ENCODE measurements at regions not wholly inside any gene's neighbourhood (a gene's known extent, or its start where the extent isn't known, plus 50 kb on each side); places are given as distances from the start of the nearest gene placed in this dataset.

DNA sequence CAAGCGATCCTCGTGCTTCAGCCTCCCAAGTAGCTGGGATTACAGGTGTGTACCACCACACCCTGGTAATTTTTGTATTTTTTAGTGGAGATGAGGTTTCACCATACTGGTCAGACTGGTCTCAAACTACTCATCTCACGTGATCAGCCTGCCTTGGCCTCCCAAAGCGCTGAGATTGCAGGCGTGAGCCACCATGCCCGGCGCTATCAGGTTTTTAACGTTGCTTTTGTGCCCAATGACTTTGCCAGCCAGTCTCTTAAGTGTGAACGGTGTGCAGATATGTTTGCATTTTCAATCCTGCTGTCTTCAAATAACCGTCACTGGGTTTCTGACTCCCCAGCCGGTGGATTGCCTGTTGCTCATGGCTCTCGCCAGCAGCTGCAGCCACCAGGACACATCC lies 201.8 kb upstream of the PPP2R2D start:
- DNase-seq (ENCODE audit: low read depth in 4 of 4, low spot score in 3 of 4), result no peak

DNA sequence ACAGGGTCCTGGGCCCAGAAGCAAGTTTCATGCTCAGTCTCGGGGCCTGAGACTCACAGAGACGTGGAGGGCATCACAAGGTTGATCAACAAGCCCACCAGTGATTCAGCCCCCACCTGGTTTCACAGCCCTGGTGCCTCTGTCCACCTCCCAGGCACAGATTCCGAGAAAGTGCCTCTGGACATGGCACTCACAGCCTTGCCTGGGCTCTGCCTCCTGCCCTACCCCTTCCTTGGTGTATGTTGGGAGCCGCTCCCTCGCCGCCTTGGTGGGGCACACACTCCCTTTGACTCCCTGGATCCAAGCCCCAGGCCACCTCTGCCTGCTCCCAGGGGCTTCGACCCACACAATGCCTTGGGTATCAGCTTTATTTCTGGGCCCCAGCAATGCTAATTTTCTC lies 200.8 kb upstream of the PPP2R2D start:
- DNase-seq (ENCODE audit: low read depth in 4 of 4, low spot score in 3 of 4), result no peak

DNA sequence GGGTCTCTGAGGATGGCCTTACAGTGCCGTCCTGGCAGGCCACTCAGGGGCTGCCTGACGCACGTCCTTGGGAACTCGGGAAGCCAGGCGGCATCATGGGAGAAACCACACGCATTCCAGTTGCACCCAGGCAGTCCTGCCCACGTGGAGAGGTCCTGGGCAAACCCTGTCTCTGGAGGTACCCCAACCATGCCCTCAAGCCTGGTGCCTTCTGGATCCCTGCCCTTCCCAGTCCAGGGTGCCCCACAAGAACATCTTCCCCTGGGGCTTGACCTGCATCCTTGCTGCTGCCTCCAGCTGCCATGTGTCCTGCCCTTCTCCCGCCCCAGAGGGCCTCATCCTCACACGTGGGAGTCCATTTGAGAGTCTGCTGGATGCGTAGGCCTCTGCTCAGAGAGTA lies 200.3 kb upstream of the PPP2R2D start:
- no peak for DNase-seq (ENCODE audit: low read depth in 4 of 4, low spot score in 3 of 4)

DNA sequence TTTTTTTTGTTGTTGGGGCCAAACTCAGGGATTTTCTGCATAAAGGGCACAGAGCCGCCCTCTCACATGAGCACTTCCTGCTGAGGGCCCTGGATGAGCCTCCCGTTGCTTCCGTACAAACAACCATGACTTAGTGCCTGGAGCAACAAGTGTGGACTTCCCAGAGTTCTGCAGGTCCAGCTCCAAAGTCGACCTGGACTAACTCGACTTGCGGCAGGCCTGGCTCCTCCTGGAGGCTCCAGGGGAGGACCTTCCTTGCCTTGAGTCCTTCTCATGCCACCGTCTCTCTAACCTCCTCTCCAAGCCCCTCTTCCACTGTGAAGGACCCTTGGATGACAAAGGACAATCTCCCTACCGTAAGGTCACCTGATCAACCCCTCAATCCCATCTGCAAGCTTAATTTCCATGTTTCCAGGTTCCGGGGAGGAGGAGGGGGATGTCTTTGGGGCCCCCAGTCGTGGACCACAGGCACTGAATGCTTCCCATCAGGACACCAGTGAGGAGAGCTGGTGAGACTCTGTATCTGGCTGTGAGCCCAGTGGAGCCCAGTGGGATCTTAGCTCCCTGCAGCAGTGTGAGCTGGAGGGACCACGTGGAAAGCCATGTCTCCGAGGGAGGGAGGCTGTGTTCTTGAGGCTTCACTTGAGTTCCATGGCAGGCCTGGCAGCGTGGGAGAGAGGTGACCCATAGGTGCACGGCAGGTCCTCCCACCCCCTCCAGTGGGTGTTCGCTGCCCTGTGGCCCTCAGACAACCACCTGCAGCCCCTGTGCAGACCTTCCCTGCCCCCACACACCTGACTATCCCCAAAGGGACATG lies 199.5 kb upstream of the PPP2R2D start:
- no peak for DNase-seq (ENCODE audit: low read depth in 4 of 4, low spot score in 3 of 4)

DNA sequence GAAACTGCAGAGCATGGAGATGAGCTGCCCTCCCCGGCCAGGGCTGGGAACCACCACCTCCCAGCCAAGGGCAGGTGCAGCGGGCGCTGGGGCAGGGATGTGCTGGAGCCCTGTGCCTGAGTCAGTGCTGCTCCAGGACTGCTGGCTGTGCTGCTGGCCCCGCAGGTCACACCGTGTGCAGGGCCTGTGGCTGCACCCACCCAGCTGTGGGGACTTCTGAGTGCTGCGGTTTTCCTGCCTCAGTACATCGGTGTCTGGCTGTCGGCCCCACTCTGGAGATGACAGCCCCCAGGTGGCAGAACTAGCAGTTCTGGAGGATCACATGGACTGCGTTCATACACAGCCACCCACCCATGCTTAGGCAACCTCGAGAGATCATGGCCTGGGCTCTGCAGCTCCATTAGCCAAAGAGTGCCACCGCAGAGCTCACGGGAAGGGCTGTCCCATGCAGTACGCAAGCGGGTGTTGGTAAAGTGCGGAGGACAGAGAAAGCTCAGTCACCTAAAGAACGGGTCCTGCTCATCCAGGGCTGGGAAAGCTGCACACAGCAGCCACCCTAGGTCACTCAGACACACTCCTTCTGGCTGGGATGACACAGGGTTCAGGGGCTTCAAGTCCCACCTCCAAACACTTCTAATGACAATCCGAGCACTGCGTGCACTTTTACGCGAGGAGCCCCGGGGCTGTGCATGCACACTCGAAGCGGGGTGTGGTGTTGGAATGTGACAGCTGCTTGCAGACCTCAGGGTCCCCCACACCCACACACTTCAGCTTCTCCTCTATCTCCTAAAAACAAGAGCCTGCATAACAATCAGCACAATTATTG lies 198.1 kb upstream of the PPP2R2D start:
- DNase-seq (ENCODE audit: low read depth in 4 of 4, low spot score in 3 of 4), result no peak

DNA sequence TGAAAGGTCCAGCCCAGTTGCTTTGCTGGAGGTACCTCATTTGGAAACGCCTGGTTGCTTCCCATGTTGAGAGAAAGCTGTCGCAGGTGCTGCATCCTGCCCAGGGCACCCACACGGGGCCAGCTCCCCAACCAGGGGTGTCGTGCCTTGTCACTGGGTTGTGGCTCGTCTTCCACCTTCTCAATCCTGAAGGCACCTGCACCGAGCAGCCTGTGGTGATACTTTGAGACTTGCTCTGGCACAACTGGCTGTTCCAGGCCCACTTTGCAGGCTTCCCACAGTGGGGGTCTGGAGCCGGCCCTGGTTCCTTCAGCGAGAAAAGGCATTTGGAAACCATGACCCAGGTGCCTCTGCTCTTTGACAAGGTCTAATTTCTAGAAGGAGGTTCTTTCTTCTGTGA lies 197.3 kb upstream of the PPP2R2D start:
- no peak for DNase-seq (ENCODE audit: low read depth in 4 of 4, low spot score in 3 of 4)

DNA sequence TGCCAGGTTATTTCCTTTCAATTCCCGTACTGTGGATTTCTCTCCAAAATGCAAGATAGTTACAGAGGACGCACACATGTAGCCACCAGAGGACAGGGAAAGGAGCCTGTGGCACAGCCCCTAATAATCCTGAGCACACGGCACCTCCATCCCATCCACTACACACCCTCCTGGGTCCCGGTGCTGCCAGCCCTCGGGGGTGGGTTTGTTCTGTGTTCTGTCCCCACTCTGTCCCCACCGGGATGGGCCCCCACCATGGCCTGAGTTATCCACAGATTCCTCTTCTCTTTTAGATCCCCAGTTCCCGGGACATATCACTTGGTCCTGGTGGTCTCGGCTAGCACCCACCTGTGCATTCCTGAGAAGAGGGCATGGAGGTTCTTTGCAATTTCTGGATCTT lies 196.9 kb upstream of the PPP2R2D start:
- DNase-seq (ENCODE audit: low read depth in 4 of 4, low spot score in 3 of 4), result no peak

DNA sequence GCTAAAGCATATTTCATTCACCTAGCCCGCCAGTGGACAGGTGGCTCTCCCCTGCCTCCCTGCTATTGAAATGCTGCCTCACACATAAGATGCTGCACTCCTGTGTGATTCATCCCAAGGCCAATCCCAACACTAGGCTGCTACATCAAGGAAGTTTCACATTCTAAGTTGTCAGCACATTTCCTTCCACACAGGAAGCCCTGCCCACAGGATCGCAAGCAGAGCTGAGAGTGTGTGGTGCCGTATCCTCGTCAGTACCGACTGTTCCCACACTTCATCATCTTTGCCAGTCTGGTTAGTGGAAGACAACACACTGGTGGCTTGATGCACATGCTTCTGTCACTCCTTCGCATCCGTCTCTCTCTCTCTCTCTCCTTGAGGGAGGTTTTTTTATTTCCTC lies 194.3 kb upstream of the PPP2R2D start:
- no peak for DNase-seq (ENCODE audit: low read depth in 4 of 4, low spot score in 3 of 4)

DNA sequence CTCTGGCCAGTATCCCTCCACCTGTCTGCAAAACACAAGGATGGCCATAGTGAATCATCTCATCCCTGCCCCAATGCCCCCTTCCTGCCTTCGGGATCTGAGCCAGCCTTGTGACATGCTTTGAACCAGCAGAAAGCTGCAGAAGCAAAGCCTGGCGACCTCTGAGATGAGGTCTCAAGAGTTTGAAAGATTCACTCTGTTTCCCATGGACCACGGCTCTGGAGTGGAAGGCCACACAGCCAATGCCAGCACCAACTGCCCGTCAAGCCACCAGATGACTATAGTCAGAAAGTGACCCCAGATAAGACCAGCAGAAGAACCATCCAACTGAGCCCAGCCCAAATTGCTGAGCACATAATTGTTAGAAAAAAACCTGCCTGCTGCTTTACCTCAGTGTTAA lies 193.9 kb upstream of the PPP2R2D start:
- DNase-seq (ENCODE audit: low read depth in 4 of 4, low spot score in 3 of 4), result no peak

DNA sequence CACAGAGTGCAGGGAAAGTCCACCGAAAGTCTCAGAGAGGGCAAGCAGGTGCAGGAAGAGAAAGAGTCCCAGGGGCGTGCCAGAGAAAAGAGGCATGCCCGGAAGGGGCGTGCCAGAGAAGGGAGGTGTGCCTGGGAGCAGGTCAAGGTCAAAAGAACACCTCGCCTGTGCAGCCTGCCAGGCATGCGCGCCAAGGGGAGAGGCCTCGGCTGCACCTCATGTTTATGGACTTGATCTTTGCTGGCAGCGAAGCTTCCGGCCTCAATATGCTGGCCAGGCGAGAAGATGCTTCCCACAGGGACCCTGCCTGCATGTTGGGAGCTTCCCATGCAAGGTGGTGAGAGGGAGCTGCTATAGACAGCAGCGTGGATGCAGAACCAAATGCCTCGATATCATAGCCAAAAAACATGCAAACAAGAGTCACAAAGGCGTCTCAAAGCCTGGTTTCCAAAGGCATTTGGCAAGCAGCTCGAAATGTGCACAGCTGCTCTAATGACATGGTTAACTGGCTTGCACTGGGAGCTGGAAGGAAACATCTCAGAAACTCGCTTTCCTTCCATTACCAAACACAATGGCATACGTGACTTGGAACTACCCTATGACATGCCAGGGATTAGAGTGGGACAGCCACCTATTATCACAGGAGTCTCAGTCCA lies 192.5 kb upstream of the PPP2R2D start:
- DNase-seq (ENCODE audit: low read depth in 4 of 4, low spot score in 3 of 4), result no peak

DNA sequence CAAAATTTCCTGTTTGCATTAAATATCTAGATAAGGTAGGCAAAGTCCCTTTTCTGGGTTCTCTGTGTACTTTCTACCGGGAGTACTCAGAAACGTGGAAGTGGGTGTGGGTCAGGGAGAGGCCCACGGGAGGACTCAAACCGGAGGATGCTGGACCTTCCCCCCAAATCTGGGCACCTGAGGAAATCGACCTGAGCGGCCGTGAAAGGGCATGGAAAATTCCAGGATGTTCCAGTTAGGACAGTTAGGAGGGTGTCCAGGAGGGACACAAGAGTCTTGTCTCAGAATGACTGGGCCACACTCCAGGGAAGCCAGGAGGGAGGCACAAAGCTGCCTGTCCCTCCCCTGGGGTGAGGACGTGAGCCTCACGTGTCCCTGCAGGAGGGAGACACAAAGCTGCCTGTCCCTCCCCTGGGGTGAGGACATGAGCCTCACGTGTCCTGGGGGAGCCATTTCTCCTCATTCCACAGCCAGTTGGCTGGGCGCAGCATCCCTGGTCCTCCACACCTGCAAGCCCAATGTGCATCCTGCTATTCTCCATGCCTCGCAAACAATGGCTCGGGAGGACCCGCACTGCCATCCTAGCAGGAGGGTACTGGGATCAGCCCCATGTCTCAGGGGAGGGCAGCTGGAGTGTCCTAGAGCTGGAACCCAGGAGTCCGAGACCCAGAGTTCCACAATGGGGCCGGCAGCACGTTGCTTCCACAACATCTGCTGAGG lies 190.5 kb upstream of the PPP2R2D start:
- no peak for DNase-seq (ENCODE audit: low read depth in 4 of 4, low spot score in 3 of 4)

DNA sequence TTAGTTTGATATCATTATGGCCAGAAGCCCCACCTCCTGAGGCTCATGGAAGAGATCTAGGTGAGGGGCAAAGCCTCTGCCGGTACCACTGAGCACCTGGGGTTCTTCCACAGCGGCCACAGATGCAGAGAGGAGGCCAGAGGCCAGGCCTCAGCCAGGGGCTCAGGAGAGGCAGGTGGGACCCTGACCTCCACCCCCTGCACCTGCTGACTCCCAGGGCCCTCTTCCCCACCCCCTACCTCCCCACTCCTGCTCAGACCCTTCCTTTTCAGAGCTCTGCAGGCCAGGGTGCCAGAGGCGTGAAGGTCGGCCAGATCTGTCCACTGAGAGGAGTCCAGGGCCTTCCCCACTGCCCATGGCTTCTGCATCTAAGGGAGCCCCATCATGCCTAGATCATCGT lies 178.7 kb upstream of the PPP2R2D start:
- no peak for DNase-seq (ENCODE audit: low read depth in 4 of 4, low spot score in 3 of 4)

DNA sequence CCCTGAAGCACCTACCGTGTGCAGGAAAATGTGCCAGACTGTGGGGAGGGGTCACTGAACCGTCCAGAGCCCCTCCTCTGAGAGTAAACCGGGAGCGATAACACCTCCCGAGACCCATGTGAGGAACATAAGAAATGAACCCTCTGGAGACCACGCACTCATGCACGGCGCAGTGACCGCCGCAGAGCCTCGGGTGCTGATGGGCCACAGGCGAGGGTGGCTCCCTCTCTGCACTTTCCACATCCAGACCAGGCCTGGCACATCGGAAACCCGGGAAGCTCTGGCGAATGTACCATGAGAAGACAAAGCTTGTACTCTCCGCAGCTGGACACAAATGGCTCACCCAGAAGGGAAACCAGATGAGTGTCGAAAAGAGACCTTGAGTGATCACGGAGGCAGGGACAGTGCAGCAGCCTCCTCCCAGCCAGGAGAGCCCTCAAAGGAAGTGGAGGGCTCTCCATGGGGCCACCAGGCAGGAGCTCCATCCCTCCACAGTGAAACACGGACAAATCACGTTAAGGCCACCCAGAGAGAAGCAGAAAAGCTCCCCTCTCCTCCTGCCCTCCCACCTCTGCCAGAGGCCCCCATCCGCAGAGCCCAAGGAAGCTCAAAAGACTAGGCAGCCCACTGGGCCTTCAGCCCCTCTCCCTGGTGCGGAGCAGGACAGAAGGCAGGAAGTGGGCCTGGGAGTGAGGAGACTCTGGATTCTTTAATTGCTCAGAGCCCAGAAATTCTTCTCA lies 178.1 kb upstream of the PPP2R2D start:
- DNase-seq (ENCODE audit: low read depth in 4 of 4, low spot score in 3 of 4), result no peak

DNA sequence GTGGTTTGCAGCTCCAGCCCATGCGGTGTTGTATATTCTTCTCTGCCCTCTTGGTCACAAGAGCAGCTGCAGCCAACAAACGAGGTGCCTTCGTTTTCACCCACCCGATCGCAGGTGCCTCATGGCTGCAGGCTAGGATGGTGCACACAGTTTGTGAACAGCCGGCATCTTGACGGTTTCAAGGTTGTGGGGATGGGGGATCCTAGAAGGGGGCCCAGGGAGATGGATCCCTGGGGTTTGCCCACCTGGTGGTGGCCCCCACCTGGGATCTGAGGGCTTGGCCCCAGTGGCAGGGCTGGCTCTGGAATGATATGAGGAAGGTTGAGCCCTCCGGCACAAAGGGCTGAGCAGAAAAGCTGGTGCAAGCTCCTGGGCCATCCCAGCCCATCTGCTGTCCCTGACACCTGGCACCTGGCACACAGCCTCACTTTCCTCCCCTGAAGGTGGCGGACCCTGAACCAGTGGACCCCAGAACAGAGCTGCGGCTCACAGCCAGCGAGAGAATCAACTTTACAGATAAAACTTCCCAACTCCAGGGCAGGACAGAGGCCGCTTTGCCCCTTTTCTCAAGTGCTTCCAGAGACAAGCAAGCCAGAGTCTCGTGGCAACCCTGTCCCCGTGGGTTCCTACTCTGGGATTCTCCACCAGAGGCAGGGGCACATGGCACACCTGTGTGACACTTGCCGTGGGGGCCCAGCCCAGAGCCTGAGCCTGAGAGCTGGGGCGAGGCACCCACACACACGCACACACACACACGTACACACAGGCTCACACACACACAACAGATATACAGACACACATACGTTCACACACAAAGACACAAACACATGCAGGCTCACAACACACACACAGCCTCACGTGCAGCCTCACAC lies 177.3 kb upstream of the PPP2R2D start:
- DNase-seq (ENCODE audit: low read depth in 4 of 4, low spot score in 3 of 4), result no peak

DNA sequence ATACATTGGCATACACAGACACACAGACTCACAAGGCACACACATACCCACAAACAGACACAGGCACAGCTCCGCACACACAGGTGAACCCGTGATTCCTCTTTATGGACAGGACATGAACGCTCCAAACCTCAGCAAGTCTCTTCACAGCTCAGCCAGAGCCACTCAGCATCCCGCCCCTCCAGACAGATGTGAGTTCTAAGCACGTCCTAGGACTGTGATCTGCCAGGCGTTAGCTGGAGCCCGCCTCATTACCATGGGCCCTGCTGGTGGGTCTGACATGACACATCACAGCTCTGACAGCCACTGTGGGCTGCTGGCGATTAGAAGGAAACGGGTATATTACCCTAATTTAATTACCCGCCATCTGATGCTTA lies 176.7 kb upstream of the PPP2R2D start:
- DNase-seq (ENCODE audit: low read depth in 4 of 4, low spot score in 3 of 4), result no peak

DNA sequence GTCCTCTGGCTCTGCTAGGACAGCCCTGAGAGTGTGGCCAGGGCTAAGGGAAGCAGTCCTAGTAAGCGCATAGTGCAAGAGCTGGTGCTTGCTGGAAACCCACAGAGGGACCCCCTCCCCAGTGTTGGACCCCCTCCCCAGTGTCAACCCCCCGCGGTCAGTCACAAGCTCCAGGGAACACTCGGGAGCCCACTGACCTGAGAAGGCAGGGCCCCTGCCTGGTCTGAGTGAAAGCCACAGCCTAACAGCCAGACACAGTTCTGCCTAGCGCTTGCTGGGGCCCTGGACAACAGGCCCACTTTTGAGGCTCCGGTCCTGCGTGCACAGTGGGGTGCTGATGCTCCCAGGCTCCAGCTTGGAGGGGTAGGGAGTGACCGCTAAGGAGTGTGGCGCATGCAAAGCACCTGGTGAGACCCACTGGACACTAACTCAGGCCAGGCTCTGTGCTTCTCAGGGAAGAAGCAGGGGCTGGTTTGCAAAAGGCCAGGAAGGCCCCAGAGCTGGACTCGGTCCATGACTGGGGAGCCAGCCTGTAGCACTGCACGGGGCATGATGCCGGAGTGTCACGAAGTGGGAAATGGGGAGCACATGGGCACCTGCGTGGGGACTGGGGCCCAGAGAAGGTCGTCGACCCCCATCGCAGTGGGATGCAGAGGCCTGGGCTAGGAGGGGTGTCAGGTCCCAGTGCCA lies 175.8 kb upstream of the PPP2R2D start:
- no peak for DNase-seq (ENCODE audit: low read depth in 4 of 4, low spot score in 3 of 4)

DNA sequence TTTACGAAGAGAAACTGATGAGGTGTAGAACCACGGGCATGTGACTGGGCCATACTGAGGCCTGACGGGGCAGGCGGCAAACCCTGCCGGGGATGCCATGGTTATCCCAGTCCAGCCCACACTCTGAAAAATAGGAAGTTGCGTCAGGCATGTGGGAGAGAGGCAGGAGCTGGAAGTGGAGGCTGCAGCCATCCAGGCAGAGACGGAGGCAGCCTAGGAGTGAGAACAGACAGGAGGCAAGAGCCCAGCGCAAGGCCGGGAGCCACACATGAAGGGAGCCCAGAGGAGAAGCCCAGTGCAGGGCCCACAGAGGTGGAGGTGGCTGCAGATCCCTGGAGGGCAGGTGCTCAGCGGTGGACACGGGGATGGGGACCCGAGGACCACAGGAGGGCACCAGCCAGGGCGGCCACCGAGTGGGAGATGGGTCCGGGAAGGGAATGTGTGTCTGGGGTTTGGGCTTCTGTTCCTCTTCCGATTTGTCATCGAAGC lies 175.2 kb upstream of the PPP2R2D start:
- no peak for DNase-seq (ENCODE audit: low read depth in 4 of 4, low spot score in 3 of 4)

DNA sequence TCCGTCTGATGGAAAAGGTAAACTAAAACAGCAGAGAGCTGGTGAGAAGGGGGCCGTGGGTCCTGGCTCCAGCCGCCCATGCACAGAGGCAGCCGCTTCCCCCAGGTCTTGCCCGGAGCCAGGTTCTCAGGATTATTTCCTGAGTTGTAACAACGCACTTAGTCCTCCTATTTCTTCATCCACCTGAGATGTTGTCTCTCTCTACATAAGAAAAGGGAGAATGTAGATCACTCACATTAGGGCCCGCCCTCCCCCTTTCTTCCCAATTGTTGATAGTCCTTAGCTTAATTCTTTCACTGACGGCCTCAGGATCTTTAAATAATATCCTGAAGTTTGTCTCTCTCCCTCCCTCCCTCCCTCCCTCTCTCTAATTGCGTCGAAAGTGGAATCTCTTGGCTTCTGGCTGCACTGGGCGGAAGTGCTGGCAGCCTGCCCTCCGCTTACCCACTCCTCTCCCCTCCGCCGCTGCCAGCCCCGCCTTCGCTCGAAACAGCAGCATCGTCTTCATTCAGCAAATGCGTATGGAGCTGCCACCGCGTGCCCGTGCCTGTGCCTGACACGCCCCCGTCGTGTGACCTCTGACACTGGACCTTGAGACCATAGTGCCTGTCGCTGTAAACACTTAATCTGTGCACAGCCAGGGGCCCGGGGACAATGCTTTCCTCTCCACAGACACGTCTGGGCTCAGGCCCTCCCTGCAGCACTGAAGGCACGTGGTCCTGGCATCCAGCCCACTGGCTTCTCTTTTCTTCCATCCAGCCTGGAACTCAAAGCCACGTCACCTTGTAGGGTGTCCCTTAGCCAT lies 174.5 kb upstream of the PPP2R2D start:
- DNase-seq (ENCODE audit: low read depth in 4 of 4, low spot score in 3 of 4), result peak in 3 of 4 donors; percentile 29 to 43 (median 36)
